SHP77 (cell line): ENCODE measurements at regions not wholly inside any gene's neighbourhood (a gene's known extent, or its start where the extent isn't known, plus 50 kb on each side); places are given as distances from the start of the nearest gene placed in this dataset.

ENCODE experiments used
- DNase-seq, 2 experiments: peaks; one replicate each; lab custom pipeline; 2025; lab: John Stamatoyannopoulos, UW

- no peak for DNase-seq
Observed at GRCh38 chr3:103894162-103894822, 1459.5 kb downstream of the ZPLD1 start.

GRCh38 chr3:103899328-103899727 is 1464.5 kb downstream of the ZPLD1 start:
- no peak for DNase-seq

- DNase-seq = no peak
Observed at GRCh38 chr3:103904991-103905390, 1461.7 kb upstream of the ALCAM start.

- no peak for DNase-seq
Observed at GRCh38 chr3:103906304-103906703, 1460.4 kb upstream of the ALCAM start.

GRCh38 chr3:103906808-103907207 is 1459.9 kb upstream of the ALCAM start:
- no peak for DNase-seq

- no peak for DNase-seq
Observed at GRCh38 chr3:103907567-103907966, 1459.1 kb upstream of the ALCAM start.

GRCh38 chr3:103909395-103909794 is 1457.3 kb upstream of the ALCAM start:
- DNase-seq = no peak

GRCh38 chr3:103918336-103918735 is 1448.4 kb upstream of the ALCAM start:
- DNase-seq = no peak

GRCh38 chr3:103919327-103919726 is 1447.4 kb upstream of the ALCAM start:
- DNase-seq = no peak

GRCh38 chr3:103923907-103924306 is 1442.8 kb upstream of the ALCAM start:
- no peak for DNase-seq

GRCh38 chr3:103924544-103924943 is 1442.2 kb upstream of the ALCAM start:
- DNase-seq = no peak

- no peak for DNase-seq
Observed at GRCh38 chr3:103926936-103927335, 1439.8 kb upstream of the ALCAM start.

GRCh38 chr3:103927896-103928295 is 1438.8 kb upstream of the ALCAM start:
- DNase-seq = no peak

GRCh38 chr3:103937094-103937493 is 1429.6 kb upstream of the ALCAM start:
- DNase-seq = no peak

GRCh38 chr3:103947062-103947461 is 1419.6 kb upstream of the ALCAM start:
- no peak for DNase-seq

GRCh38 chr3:103949693-103950092 is 1417.0 kb upstream of the ALCAM start:
- DNase-seq = no peak

- DNase-seq = no peak
Observed at GRCh38 chr3:103950676-103951075, 1416.0 kb upstream of the ALCAM start.

GRCh38 chr3:103953796-103954195 is 1412.9 kb upstream of the ALCAM start:
- DNase-seq = no peak

- DNase-seq = no peak
Observed at GRCh38 chr3:103960819-103961218, 1405.9 kb upstream of the ALCAM start.

GRCh38 chr3:103963599-103963998 is 1403.1 kb upstream of the ALCAM start:
- no peak for DNase-seq

GRCh38 chr3:103965764-103966163 is 1400.9 kb upstream of the ALCAM start:
- no peak for DNase-seq

GRCh38 chr3:103966749-103967148 is 1400.0 kb upstream of the ALCAM start:
- DNase-seq = no peak

GRCh38 chr3:103968131-103968530 is 1398.6 kb upstream of the ALCAM start:
- no peak for DNase-seq

GRCh38 chr3:103968751-103969150 is 1398.0 kb upstream of the ALCAM start:
- DNase-seq = no peak
